Mesothelial cell of epicardium (in vitro differentiated cells): ENCODE measurements at regions not wholly inside any gene's neighbourhood (a gene's known extent, or its start where the extent isn't known, plus 50 kb on each side); places are given as distances from the start of the nearest gene placed in this dataset.

Experiments used
- DNase-seq, 2 experiments: peaks; one replicate each; pipeline ENCODE4 v3.0.0; 2021; ENCODE audit warnings: low spot score in 2 of 2; ENCODE audit not compliant: unreplicated experiment in 2 of 2
- H3K27ac Mint-ChIP-seq: 2 replicates; pipeline ENCODE4 v1.8.0; 2021; ENCODE audit warnings: mixed read lengths
- H3K27me3 Mint-ChIP-seq: 2 replicates; pipeline ENCODE4 v1.8.0; 2021; ENCODE audit warnings: low read depth, mixed read lengths
- H3K36me3 Mint-ChIP-seq: 2 replicates; pipeline ENCODE4 v1.8.0; 2021; ENCODE audit warnings: mixed read lengths
- H3K4me1 Mint-ChIP-seq: 2 replicates; pipeline ENCODE4 v1.8.0; 2021; ENCODE audit warnings: mixed read lengths
- H3K4me3 Mint-ChIP-seq: 2 replicates; pipeline ENCODE4 v1.8.0; 2021; ENCODE audit warnings: mild to moderate bottlenecking, moderate library complexity, mixed read lengths
- H3K9me3 Mint-ChIP-seq: 2 replicates; pipeline ENCODE4 v1.8.0; 2021; ENCODE audit warnings: mixed read lengths
- CTCF ChIP-seq: fragments of 200-600 bp; sonication (generic); IDR thresholded peaks from one replicate; pipeline ENCODE4 v1.5.0; 2021; ENCODE audit warnings: antibody characterized with exemption; ENCODE audit not compliant: unreplicated experiment

GRCh38 chr9:79809931-79810330, 238.2 kb downstream of the TLE4 start:
- no peaks in the 10 kb centered on the region for H3K9me3 Mint-ChIP-seq
- no peak for TF ChIP-seq CTCF
- no peak overlapping the region for H3K27ac Mint-ChIP-seq
- H3K27me3 Mint-ChIP-seq, result no peaks in the 10 kb centered on the region
- H3K4me1 Mint-ChIP-seq, result peaks cover 18% of the 10 kb centered on the region
- no peak overlapping the region for H3K4me3 Mint-ChIP-seq
- no peaks in the 10 kb centered on the region for H3K36me3 Mint-ChIP-seq
- no peak for DNase-seq

- Mint-ChIP-seq H3K9me3 (no peaks in the 10 kb centered on the region), H3K27ac (no peak overlapping the region), H3K4me3 (no peak overlapping the region), H3K27me3 (no peaks in the 10 kb centered on the region), H3K36me3 (no peaks in the 10 kb centered on the region), H3K4me1 (peaks cover 18% of the 10 kb centered on the region)
- no peak for DNase-seq
- no peak for TF ChIP-seq CTCF
Observed at GRCh38 chr9:79809316-79809876, 237.6 kb downstream of the TLE4 start.

GRCh38 chr9:79807971-79808370, 236.2 kb downstream of the TLE4 start:
- Mint-ChIP-seq H3K27ac (no peak overlapping the region), H3K36me3 (no peaks in the 10 kb centered on the region), H3K27me3 (no peaks in the 10 kb centered on the region), H3K9me3 (no peaks in the 10 kb centered on the region), H3K4me3 (no peak overlapping the region), H3K4me1 (peaks cover 17% of the 10 kb centered on the region)
- TF ChIP-seq CTCF, result no peak
- no peak for DNase-seq

GRCh38 chr9:79806086-79806485, 234.3 kb downstream of the TLE4 start:
- H3K4me1 Mint-ChIP-seq, result peaks cover 8% of the 10 kb centered on the region
- DNase-seq, result no peak
- no peak overlapping the region for H3K4me3 Mint-ChIP-seq
- no peak overlapping the region for H3K27ac Mint-ChIP-seq
- H3K36me3 Mint-ChIP-seq, result no peaks in the 10 kb centered on the region
- H3K27me3 Mint-ChIP-seq, result no peaks in the 10 kb centered on the region
- no peaks in the 10 kb centered on the region for H3K9me3 Mint-ChIP-seq
- no peak for TF ChIP-seq CTCF

- no peak for DNase-seq
- Mint-ChIP-seq H3K36me3 (no peaks in the 10 kb centered on the region), H3K27me3 (no peaks in the 10 kb centered on the region), H3K4me3 (no peak overlapping the region), H3K9me3 (no peaks in the 10 kb centered on the region), H3K27ac (no peak overlapping the region), H3K4me1 (peaks cover 10% of the 10 kb centered on the region)
- TF ChIP-seq CTCF, result no peak
Observed at GRCh38 chr9:79801459-79801858, 229.7 kb downstream of the TLE4 start.

- Mint-ChIP-seq H3K27me3 (no peaks in the 10 kb centered on the region), H3K9me3 (no peaks in the 10 kb centered on the region), H3K36me3 (no peaks in the 10 kb centered on the region), H3K4me1 (peaks cover 10% of the 10 kb centered on the region), H3K27ac (no peak overlapping the region), H3K4me3 (no peak overlapping the region)
- TF ChIP-seq CTCF, result no peak
- DNase-seq, result no peak
Observed at GRCh38 chr9:79800578-79800977, 228.8 kb downstream of the TLE4 start.
